ENCODE measurements at regions not wholly inside any gene's neighbourhood (a gene's known extent, or its start where the extent isn't known, plus 50 kb on each side); places are given as distances from the start of the nearest gene placed in this dataset.

GRCh38 chr14:53599221-53599945 lies 357.2 kb downstream of the BMP4 start:
- ATAC-seq (no peak), DNase-seq (no peak)
- H3K4me1 ChIP-seq = no peaks in the 10 kb centered on the region
- no peaks in the 10 kb centered on the region for H3K9me3 ChIP-seq
- no peaks in the 10 kb centered on the region for H3K36me3 ChIP-seq (ENCODE audit: insufficient read depth in 1 of 2, low read depth in 1 of 2)
- H3K4me3 ChIP-seq = no peak overlapping the region
- intact Hi-C loops (cut with DNase I) = no loop called here
- H3K27ac ChIP-seq = no peak overlapping the region
- WGBS, 3 donors = 35 to 45% (median 40%) methylated on average over 6 of the region's 6 CpGs
- no peaks in the 10 kb centered on the region for H3K27me3 ChIP-seq (ENCODE audit: insufficient read depth in 3 of 3, low read length in 2 of 3)
- TF ChIP-seq CTCF (IDR thresholded peaks at IDR 0.05) = no peak

- 64 to 67% (median 66%) methylated on average over 7 of the region's 7 CpGs for WGBS, 3 donors
- Histone ChIP-seq H3K4me3 (no peak overlapping the region), H3K4me1 (no peaks in the 10 kb centered on the region), H3K9me3 (no peaks in the 10 kb centered on the region), H3K36me3 (ENCODE audit: insufficient read depth in 1 of 2, low read depth in 1 of 2) (no peaks in the 10 kb centered on the region), H3K27me3 (ENCODE audit: insufficient read depth in 3 of 3, low read length in 2 of 3) (no peaks in the 10 kb centered on the region), H3K27ac (no peak overlapping the region)
- no peak for TF ChIP-seq CTCF (IDR thresholded peaks at IDR 0.05)
- intact Hi-C loops (cut with DNase I) = no loop called here
- no peak for DNase-seq
- ATAC-seq = no peak
Measured at GRCh38 chr14:53596853-53597525, 359.6 kb downstream of the BMP4 start.

GRCh38 chr14:53591816-53592215 lies 364.8 kb downstream of the BMP4 start:
- H3K27me3 ChIP-seq (ENCODE audit: insufficient read depth in 3 of 3, low read length in 2 of 3) = no peaks in the 10 kb centered on the region
- no peaks in the 10 kb centered on the region for H3K4me1 ChIP-seq
- intact Hi-C loops (cut with DNase I) = no loop called here
- H3K9me3 ChIP-seq = no peaks in the 10 kb centered on the region
- DNase-seq (no peak), ATAC-seq (no peak)
- no peak for TF ChIP-seq CTCF (IDR thresholded peaks at IDR 0.05)
- no peak overlapping the region for H3K4me3 ChIP-seq
- H3K27ac ChIP-seq = no peak overlapping the region
- 69 to 74% (median 72%) methylated on average over 3 of the region's 3 CpGs for WGBS, 3 donors
- H3K36me3 ChIP-seq (ENCODE audit: insufficient read depth in 1 of 2, low read depth in 1 of 2) = no peaks in the 10 kb centered on the region

GRCh38 chr14:53581504-53581903 lies 375.1 kb downstream of the BMP4 start:
- Histone ChIP-seq H3K36me3 (ENCODE audit: insufficient read depth in 1 of 2, low read depth in 1 of 2) (no peaks in the 10 kb centered on the region), H3K4me3 (no peak overlapping the region), H3K9me3 (no peaks in the 10 kb centered on the region), H3K4me1 (no peaks in the 10 kb centered on the region), H3K27me3 (ENCODE audit: insufficient read depth in 3 of 3, low read length in 2 of 3) (peaks cover 0 to 3% (median 0%) of the 10 kb centered on the region in 3 donors), H3K27ac (no peak overlapping the region)
- DNase-seq (no peak), ATAC-seq (no peak)
- WGBS, 3 donors = 30 to 48% (median 45%) methylated on average over 1 of the region's 1 CpG
- no peak for TF ChIP-seq CTCF (IDR thresholded peaks at IDR 0.05)
- intact Hi-C loops (cut with DNase I) = no loop called here

Measured in psoas muscle (tissue), 7 donors.